HG02884 (cell line): ENCODE measurements at regions not wholly inside any gene's neighbourhood (a gene's known extent, or its start where the extent isn't known, plus 50 kb on each side); places are given as distances from the start of the nearest gene placed in this dataset.
"Not testable (repeated sequence)": the region's sequence is repeated elsewhere in the genome, so short reads cannot be mapped to it uniquely, and the experiment has no call there.

Experiments
- ATAC-seq: cut with Tn5 transposase; IDR thresholded peaks from one replicate; pipeline ENCODE4 v1.9.1; 2021; ENCODE audit warnings: mild to moderate bottlenecking, moderate library complexity; ENCODE audit not compliant: unreplicated experiment

DNA sequence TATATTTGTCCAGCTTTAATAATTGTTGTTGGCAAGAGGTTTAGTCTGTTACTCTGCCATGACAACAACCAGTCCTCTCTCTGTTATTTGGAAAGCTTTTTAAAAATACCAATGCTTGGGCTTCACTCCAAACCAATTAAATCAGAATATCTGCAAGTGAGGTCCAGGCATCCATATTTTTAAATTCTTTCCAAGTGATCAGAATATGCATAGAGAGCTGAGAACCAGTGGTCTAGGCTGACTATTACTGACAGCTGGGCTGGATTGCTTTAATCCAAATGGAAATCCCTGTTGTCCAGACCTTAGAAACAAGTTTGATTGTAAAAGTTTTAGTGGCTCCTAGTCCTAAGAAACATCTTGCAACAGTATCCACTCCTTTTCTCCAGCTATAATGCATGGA is 1059.7 kb upstream of the ACVR2A start:
- ATAC-seq = no peak

DNA sequence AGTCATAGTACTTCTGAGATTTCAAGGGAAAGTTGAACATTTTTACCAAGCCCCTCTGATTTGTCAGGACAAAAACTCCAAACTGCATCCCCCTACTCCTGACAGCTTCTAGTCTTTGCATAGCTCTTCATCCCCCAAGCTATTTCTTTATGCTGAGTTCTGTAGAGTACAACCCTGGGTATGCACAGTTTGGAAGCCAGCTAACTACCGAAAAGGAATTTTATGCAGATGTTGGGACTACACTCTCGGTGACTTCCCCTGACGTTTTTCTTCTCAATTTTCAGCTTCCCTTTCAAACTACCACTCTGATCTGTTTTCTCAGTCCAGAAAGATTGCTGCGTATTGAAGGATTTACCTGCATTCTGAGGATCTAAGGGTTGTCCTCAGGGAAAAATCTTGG is 1060.2 kb upstream of the ACVR2A start:
- no peak for ATAC-seq

DNA sequence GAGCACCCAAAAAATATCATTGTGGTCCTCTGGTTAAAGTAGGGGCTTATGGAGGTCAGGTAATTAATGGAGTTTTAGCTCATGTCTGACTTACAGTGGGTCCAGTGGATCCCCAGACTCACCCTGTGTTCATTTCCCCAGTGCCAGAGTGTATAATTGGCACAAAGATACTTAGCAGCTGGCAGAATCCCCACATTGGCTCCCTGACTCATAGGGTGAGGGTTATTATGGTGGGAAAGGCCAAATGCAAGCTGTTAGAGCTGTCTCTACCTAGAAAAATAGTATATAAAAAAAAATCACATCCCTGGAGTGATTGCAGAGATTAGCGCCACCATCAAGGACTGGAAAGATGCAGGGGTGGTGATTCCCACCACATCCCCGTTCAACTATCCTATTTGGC is 1067.6 kb upstream of the ACVR2A start:
- no peak for ATAC-seq

DNA sequence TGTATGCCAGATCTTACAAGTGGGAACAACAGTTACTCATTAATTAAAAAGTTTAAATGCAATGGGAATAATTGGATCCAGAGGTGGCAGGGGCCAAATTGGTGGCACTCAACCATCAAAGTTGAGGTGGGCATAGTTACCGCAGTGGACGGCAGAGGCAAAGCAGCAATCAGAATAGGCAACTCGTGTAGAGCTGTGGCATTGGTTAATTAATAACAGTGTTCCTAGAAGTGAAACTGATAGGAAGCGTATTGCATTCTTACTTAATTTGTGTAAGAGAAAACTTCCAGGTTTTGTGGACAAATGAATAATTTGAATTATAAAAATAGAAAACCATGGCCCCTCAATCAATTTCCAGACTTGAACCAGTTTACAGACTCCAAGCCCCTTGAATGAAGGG is 1068.2 kb upstream of the ACVR2A start:
- ATAC-seq = no peak

DNA sequence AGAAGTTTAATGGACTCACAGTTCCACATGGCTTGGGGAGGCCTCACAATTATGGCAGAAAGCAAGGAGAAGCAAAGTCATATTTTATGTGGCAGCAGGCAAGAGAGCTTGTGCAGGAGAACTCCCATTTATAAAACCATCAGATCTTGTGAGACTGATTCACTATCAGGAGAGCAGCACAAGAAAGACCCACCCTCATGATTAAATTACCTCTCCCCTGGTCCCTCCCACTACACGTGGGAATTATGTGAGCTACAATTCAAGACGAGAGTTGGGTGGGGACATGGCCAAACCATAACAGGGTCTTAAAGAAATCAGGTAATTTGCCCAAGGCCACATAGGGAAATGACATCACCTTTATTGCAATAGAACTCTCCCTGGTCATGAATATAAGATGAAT is 1073.3 kb upstream of the ACVR2A start:
- no peak for ATAC-seq

DNA sequence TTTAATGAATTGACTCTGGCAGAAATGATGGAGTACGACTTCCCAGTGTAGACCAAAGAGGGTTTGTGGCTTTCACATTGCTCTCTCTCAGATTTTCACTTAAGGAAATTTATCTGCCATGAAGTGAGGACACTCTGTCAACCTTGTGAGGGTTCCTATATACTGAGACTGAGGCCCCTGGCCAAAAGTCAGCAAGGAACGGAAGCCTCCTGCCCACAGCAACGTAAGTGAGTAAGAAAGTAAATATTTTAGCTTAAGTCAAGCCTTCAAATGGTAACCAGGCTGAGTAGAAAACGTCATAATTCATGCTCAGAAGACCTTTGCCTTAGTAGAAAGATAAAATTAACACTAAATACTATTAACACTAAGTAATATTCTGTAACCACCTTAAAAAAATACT is 1080.5 kb upstream of the ACVR2A start:
- no peak for ATAC-seq

DNA sequence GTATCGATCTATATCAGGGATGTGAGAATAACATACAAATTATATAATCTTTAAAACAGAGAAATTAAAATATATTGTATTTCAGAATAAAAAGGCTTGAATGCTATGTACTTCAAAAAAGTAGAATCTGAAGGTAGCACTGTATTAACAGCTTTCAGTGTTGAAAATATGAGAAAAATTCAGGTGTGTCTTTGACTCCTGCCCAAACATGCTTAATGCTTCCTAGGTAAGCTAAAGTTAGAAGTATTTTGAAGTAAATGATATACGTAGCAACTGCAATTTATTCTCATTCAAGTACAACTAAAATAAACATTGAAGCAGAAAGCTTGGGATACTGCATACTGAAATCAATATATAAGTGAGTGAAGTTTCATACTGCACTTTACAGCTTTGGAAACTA is 1082.0 kb upstream of the ACVR2A start:
- ATAC-seq = no peak

DNA sequence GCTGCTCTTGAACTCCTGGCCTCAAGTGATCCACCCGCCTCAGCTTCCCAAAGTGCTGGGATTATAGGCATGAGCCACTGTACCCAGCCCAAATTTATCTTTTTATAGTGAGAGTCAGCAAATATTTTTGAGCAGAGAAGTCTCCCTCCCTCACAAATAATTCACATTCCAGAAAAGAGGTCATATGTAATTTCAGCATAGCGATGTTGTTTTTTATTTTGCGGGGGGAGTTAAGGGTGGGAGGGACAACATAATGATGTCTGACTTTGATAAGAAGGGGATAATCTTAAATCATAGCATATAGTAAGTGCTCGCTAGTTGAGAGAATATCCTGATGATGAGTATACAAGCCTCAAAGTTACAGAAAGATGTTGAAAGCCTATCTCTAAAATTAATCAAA is 1090.2 kb upstream of the ACVR2A start:
- ATAC-seq = no peak

DNA sequence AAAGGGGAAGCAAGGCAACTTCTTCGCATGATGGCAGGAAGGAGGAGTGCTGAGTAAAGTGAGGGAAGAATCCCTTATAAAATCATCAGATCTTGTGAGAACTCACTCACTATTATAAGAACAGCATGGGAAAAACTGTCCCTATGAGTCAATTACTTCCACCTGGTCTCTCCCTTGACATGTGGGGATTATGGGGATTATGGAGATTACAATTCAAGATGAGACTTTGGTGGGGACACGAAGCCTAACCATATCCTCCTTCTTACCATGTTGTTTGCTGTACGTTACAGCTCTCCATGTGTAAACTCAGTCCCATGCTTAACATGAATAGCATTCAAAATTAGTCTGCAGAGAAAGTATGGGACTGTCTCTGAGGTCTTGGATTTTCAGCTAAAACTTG is 1096.8 kb upstream of the ACVR2A start:
- ATAC-seq = no peak

DNA sequence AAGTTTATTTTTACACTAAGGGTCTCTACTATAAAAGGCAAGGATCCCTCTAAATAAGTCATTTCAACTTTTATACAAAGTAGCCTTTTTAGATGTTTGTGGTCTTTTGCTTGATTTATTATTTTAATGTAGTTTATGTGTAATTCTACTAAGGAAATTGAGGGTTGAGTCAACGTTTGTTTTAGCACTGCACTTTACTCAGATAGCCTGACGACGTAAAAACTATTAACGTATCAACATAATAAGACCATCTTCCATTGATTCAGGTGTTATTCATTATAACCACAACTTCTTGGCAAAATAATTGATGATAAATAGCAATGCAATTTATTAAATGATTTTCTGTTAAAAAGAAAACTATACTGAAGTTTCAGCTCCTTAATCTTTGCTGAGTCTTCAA is 1103.6 kb upstream of the ACVR2A start:
- no peak for ATAC-seq

DNA sequence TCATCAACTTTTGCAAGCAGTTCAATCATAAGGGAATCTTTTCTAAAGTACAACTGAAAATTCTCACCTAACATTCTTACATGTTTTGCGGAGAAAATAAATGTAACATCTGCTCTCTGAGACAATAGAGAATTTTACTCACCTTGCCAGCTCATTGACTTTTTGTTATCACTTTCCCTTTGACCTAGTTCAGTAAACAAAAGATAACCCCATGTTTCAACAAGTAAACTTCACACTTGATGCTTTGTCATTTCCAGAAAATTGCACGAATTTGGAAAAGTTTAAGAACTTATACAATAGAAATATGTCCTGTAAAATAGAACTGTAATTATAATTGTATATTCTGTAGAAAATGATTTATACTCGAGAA is 1110.0 kb upstream of the ACVR2A start:
- no peak for ATAC-seq

DNA sequence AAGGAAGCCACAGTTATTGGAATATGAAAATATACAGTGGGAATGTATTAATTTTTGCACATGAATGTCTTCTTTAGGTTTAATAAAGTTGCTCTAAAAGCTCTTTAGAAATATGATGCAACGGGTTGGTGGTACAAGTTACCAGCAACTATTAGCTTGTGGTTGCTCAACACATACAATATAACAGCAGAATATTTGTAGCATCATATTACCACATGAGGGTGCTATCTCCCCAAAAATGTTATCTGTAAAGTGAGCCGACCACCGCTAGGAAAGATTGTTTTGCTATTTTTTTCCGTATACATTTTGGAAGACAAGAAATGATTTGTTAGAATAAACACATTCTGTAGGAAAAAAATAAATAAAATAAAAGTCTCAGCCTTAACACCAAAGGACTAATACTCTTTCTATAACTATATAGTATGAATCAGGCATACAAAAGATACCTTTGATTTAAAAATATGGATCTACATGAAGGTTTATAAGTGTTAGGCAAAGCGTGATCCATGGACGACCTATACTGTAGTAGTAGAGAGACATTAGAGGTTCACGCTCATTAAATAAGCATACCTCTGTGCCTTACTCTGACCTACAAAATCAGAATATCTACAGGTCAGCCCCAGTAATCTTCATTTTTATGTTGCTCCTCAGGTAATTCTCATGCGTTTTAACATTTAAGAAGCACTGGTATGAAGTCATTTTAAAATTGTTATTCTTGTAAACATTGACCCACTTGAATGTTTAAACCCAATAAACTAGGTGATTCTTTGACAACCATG is 1110.6 kb upstream of the ACVR2A start:
- peak; percentile 72 for ATAC-seq

DNA sequence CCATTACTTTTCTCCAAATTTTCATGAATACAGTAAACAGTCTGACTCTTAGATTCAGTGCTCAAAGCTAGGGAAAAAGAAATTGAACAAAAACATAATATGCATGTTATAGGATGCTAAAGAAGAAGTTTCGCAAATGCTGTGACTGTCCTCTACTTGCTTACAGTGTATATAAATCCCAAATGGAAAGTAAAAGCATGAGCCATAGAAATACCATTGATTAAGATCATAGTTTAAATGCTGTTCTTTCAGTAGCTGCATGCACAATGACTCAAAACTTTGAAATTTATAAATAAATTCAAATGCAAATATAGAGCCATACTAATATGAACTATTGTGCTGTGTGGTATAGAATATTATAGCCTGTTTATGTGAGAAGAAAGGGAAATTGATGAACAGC is 1113.9 kb upstream of the ACVR2A start:
- ATAC-seq = no peak

DNA sequence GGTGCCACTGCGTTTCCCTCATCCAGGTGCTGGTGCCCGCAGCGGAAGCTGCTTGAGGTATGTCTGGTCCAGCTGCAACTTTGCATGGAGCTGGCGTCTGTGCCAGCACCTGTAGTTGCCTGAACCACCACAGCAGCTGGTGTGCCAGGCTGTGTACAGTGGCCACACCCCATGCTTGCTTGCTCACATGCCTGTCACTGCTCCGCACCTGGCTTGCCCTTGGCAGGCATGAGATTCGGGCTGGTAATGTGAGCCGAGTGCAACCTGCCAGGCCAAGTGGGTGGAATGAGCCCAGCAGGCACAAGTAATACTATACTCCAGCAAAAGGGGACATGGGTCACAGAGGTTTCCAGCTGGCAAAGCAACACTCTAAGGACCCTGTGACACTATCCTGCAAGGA is 1123.3 kb upstream of the ACVR2A start:
- ATAC-seq = no peak

DNA sequence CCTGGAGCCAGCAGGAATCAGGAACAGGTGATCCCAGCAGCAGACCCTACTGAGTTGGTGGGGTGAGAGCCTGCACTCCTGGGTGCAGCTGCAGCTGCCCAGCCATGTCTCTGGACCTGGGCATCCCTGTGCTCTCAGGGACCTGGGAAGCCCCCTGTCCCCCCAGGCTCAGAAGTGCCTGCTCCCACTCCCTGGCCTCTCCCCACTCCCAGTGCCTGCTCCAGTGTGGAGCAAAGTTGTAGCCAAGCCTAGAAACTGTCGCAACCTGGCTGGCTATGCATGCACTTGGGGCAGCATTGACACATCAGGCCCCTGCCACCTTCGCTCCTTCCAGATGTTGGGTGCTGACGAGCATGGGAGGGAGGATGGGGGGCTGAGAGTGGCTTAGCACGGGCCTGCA is 1124.7 kb upstream of the ACVR2A start:
- ATAC-seq = no peak

DNA sequence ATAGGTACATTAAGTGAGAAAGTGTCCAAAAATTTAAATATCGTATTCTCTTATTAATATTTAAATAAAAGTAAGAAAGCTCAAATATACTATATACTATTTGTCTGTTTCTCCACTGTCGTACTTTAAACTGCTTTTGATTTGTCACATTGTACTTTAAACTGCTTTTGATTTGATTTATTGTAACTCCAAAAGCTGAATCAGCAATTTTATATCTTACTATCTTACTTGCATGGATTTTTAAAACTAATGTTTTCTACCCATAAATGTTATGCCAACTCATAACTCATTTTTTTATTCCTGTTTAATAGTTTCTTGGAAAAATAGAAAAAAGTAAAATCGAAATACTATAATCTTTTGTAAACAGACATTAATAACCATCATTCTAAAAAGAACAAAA is 1128.2 kb upstream of the ACVR2A start:
- ATAC-seq = no peak

DNA sequence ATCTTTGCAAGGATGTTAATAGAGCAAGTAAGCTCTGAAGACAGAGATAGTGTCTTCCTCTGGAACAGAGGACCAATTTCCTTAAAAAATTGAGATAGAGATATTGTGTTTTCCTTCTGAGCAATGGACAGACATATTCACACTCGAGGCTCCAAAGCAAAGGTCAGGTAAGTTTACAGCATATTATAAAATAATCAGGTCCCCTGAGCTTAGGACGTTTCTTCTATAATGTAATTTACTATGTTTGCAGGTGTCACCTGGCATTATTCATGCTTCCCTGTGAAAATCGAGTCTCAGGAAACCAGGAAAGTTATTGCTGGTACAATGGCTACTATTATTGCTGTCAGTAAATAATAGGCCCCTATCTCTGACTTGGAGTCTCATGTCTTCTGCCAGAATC is 1135.8 kb upstream of the ACVR2A start:
- ATAC-seq = no peak

DNA sequence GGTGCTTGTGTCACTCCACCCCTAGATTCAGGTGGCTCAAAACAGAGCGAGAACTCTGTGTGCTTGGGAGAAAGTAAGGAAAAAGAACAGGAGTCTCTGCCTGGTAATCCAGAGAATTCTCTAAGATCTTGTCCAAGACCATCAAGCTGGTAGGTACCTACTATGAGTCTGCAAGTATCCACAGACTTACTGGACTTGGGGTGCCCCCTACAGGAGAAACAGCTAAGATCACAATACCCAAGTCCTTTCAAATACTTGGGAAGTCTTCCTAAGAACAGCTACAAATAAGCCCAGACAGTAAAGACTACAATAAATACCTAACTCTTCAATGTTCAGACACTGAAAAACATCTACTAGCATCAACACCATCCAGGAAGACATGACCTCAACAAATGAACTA is 1143.6 kb upstream of the ACVR2A start:
- ATAC-seq = no peak

DNA sequence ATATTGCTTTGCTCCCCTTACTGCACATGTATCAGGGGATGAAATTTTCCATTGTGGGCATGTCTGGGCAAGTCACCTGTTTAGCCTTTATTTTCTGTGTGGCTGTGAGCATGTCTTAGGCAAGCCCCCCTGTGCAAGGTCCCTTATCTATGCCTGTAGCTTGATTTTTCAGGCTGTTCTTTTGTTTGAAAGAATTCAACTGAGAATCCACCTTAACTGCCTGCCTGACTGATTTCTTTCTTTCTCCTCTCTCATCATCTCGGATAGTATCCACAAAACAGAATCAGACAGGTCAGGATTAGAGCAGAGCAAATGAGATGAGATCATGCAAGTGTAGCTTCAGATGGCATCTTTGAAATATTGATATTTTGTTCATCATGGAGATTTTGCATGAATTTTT is 1147.5 kb upstream of the ACVR2A start:
- no peak for ATAC-seq

DNA sequence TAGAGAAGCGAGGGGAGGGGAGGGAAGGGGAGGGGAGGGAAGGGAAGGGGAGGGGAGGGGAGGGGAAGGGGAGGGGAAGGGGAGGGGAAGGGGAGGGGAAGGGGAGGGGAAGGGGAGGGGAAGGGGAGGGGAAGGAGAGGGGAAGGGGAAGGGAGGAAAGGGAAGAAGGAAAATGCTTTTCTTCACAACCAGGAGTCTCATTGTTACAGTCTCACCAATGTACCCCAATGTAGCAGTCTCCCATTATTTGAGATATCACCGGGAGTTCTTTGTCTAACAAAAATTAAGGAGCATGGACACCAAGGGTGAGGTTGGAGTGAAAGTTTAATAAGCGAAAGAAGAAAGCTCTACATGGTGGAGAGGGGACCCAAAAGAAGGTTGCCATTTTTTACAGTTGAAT is 1148.0 kb upstream of the ACVR2A start:
- not testable (repeated sequence) for ATAC-seq

DNA sequence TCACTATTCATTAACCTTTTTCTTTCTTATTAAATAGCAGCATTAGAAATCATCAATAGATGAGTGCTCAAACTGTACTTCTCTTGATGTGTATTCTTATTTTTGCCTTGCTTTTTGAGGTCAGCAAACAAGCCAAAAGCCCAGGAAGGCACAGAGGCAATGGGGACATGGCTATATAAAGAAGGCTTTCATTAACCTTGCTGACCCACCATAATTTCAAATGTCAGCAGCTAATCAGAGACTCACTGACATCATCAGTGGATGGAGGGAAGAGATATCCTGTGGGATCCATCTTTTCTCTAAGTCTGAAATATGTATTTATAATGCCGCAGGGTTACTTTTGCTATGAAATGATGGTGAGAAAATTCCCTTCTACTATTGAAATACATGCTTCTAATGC is 1162.8 kb upstream of the ACVR2A start:
- ATAC-seq = no peak

DNA sequence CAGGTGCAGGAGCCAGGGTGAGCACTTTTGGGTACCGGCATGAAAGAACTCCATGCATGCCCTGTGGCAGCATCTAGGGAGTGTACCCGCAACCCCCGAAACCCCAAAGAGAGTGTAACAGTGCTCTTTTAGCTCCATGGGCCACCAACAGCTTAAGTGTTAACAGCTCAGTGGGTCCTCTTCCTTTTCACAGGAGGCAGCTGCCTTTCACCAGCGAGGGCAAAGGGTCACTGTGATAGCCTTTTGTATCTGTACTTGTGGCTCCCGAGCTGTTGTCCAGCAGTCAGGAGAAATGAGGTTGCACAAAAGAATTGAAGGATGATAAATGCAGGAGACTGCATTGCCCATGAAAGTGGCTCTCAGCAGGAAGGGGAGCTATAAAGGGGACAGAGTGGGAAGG is 1166.3 kb upstream of the ACVR2A start:
- no peak for ATAC-seq

DNA sequence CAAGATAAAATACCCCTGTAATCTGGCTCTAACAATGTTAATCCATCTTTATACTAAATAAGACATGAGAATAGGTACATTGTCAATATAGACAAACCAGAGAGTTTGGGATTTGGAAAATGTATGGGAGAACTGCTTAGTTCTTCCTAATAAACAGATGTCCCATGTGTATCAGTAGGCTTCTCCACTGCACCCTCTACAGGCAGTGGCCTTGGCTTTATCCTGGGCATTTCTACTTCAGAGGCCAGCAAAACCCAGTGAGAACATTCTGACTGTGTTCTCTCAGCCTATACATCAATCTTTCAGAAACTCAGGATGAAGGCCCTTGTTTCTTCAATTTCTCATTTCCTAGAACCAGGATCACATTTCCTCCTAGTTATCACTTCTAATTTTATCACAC is 1167.5 kb upstream of the ACVR2A start:
- no peak for ATAC-seq
